Endothelial cell of umbilical vein (primary cell): ENCODE measurements at regions not wholly inside any gene's neighbourhood (a gene's known extent, or its start where the extent isn't known, plus 50 kb on each side); places are given as distances from the start of the nearest gene placed in this dataset.

Source experiments
- BruUV-seq: library from RNA; stranded (reverse); fragments of 400-500 nt; replicated peaks from 2 replicates; lab custom pipeline; 2021; lab: Mats Ljungman, UMichigan
- CTCF ChIA-PET: fragments of 300-600, 350-600 bp; sonication (Branson Sonifier 250); formaldehyde crosslinking; loops from one replicate; lab custom pipeline; 2021; ENCODE audit warnings: antibody characterized with exemption, inconsistent platforms; lab: Charles Lee
- POLR2A ChIA-PET: fragments of 300-600, 350-600 bp; sonication (Branson Sonifier 250); formaldehyde crosslinking; loops from one replicate; lab custom pipeline; 2021; ENCODE audit warnings: antibody characterized with exemption, inconsistent platforms; lab: Charles Lee
- DNase-seq: peaks from one replicate; pipeline ENCODE4 v3.0.0-alpha.2; 2011; ENCODE audit warnings: low read depth, low spot score
- FAIRE-seq: peaks from 2 replicates; lab custom pipeline; 2011; peaks lifted over from hg19 to GRCh38; lab: Jason Lieb, UNC
- H2AFZ ChIP-seq: 2 replicates; pipeline ENCODE4 v1.6.0; 2012; ENCODE audit warnings: low read depth, low read length, control low read depth, inconsistent platforms
- H3K27ac ChIP-seq: 2 replicates; pipeline ENCODE4 v1.5.1; 2011; ENCODE audit warnings: low read depth, mild to moderate bottlenecking, control low read depth, low read length, moderate library complexity; ENCODE audit not compliant: insufficient read depth
- H3K27me3 ChIP-seq, 2 experiments: 2 replicates each; pipeline versions ENCODE4 v1.6.0 to v1.6.1; 2011; ENCODE audit warnings: low read length in 2 of 2, mixed read lengths in 1 of 2; ENCODE audit not compliant: control insufficient read depth in 2 of 2, insufficient read depth in 2 of 2
- H3K36me3 ChIP-seq, 2 experiments: 2 replicates in 1 of 2; 3 replicates in 1 of 2; pipeline ENCODE4 v1.5.1; 2011; ENCODE audit warnings: low read length in 2 of 2, mild to moderate bottlenecking in 1 of 2, moderate library complexity in 1 of 2; ENCODE audit not compliant: control insufficient read depth in 2 of 2, insufficient read depth in 2 of 2; ENCODE audit errors: extremely low read depth in 1 of 2
- H3K4me1 ChIP-seq: 3 replicates; pipeline ENCODE4 v1.5.1; 2011; ENCODE audit warnings: mild to moderate bottlenecking, low read length; ENCODE audit not compliant: control insufficient read depth, insufficient read depth; ENCODE audit errors: extremely low read depth
- H3K4me2 ChIP-seq: 2 replicates; pipeline ENCODE4 v1.6.1; 2011; ENCODE audit warnings: low read length, control low read depth, mixed read lengths; ENCODE audit not compliant: insufficient read depth
- H3K4me3 ChIP-seq, 3 experiments: fragments of 200-600 bp in 1 of 3; sonication (generic), shearing (Covaris generic) in 1 of 3; replicated peaks in 1 of 3; 2 replicates each; pipeline ENCODE4 v1.5.1; 2011 to 2016; ENCODE audit warnings: control low read depth in 3 of 3, low read length in 3 of 3, mild to moderate bottlenecking in 2 of 3, inconsistent platforms in 1 of 3, low read depth in 1 of 3, moderate library complexity in 1 of 3; ENCODE audit not compliant: insufficient read depth in 1 of 3
- H3K79me2 ChIP-seq: 2 replicates; pipeline ENCODE4 v1.6.0; 2012; ENCODE audit warnings: low read length, inconsistent platforms; ENCODE audit not compliant: control insufficient read depth, insufficient read depth
- H3K9ac ChIP-seq: replicated peaks from 2 replicates; pipeline ENCODE3; 2011; ENCODE audit warnings: low read length, control low read depth; ENCODE audit not compliant: insufficient read depth; ENCODE audit errors: extremely low read depth
- H3K9me1 ChIP-seq: replicated peaks from 3 replicates; pipeline ENCODE4 v1.6.0; 2011; ENCODE audit warnings: mild to moderate bottlenecking, low read length; ENCODE audit not compliant: control insufficient read depth, insufficient read depth; ENCODE audit errors: extremely low read depth
- H3K9me3 ChIP-seq: replicated peaks from 2 replicates; pipeline ENCODE4 v1.5.1; 2012; ENCODE audit warnings: low read length, inconsistent platforms; ENCODE audit not compliant: control insufficient read depth, insufficient read depth
- H4K20me1 ChIP-seq: replicated peaks from 2 replicates; pipeline ENCODE3; 2011; ENCODE audit warnings: mild to moderate bottlenecking, low read length; ENCODE audit not compliant: control insufficient read depth, insufficient read depth; ENCODE audit errors: extremely low read depth
- CTCF ChIP-seq, 2 donors: IDR thresholded peaks; 1 replicate in 1 of 2; 2 replicates in 1 of 2; pipeline ENCODE4 v1.5.1; 2011; ENCODE audit warnings: low read length in 2 of 2, mild to moderate bottlenecking in 2 of 2, moderate library complexity in 2 of 2, control low read depth in 1 of 2, inconsistent platforms in 1 of 2, low read depth in 1 of 2; ENCODE audit not compliant: insufficient read depth in 1 of 2; ENCODE audit errors: extremely low read depth in 1 of 2
- EZH2 ChIP-seq: IDR thresholded peaks from 2 replicates; pipeline ENCODE4 v1.6.1; 2012; ENCODE audit warnings: borderline replicate concordance, low read depth, mild to moderate bottlenecking, moderate library complexity, low read length, inconsistent platforms; ENCODE audit not compliant: severe bottlenecking
- FOS ChIP-seq: IDR thresholded peaks from 2 replicates; pipeline ENCODE4 v1.6.1; 2011; ENCODE audit warnings: mild to moderate bottlenecking, low read length, moderate library complexity, borderline replicate concordance; ENCODE audit not compliant: insufficient read depth
- JUN ChIP-seq: IDR thresholded peaks from 2 replicates; pipeline ENCODE4 v1.6.1; 2011; ENCODE audit warnings: borderline replicate concordance, low read depth; ENCODE audit not compliant: insufficient read length, insufficient read depth
- POLR2AphosphoS5 ChIP-seq: IDR thresholded peaks from 2 replicates; pipeline ENCODE4 v1.6.1; 2012; ENCODE audit warnings: low read depth, mild to moderate bottlenecking, control low read depth, low read length, moderate library complexity; ENCODE audit not compliant: insufficient read depth
- dilution Hi-C: fragments of 300-500 bp; cut with MboI; formaldehyde crosslinking; loops from one replicate; pipeline ENCODE4 v1.15.0; 2019; ENCODE audit warnings: low sequenced_read_pairs; ENCODE audit not compliant: extremely low pct_ligation_motif_present
- intact Hi-C: fragments of 100-400 bp; cut with micrococcal nuclease; formaldehyde crosslinking; loops from one replicate; pipeline ENCODE4 v1.10.0; 2022

GRCh38 chr12:61029516-61029915 lies 1230.7 kb upstream of the USP15 start:
- no peak for FAIRE-seq
- POLR2A ChIA-PET, result no interaction called here
- Histone ChIP-seq H3K36me3 (no peaks in the 10 kb centered on the region), H3K27ac (no peak overlapping the region), H3K27me3 (no peaks in the 10 kb centered on the region), H3K4me3 (no peak overlapping the region), H2AFZ (no peak overlapping the region), H3K9ac (no peak overlapping the region), H3K79me2 (no peaks in the 10 kb centered on the region), H3K4me1 (no peaks in the 10 kb centered on the region), H3K4me2 (no peak overlapping the region), H4K20me1 (no peaks in the 10 kb centered on the region), H3K9me1 (no peaks in the 10 kb centered on the region), H3K9me3 (no peaks in the 10 kb centered on the region)
- CTCF ChIA-PET, result no interaction called here
- intact Hi-C loops, result no loop called here
- no peak for DNase-seq
- no TSS peak for BruUV-seq
- dilution Hi-C loops, result no loop called here
- TF ChIP-seq POLR2AphosphoS5 (no peak), JUN (no peak), FOS (no peak), CTCF (IDR thresholded peaks at IDR 0.05; ENCODE audit: extremely low read depth in 1 of 2, insufficient read depth in 1 of 2, low read depth in 1 of 2, low read length in 2 of 2) (no peak)

GRCh38 chr12:61037792-61038191 lies 1222.4 kb upstream of the USP15 start:
- Histone ChIP-seq H3K27ac (no peak overlapping the region), H3K4me3 (no peak overlapping the region), H3K4me1 (no peaks in the 10 kb centered on the region), H3K9me3 (no peaks in the 10 kb centered on the region), H3K79me2 (no peaks in the 10 kb centered on the region), H2AFZ (no peak overlapping the region), H3K9me1 (no peaks in the 10 kb centered on the region), H3K27me3 (no peaks in the 10 kb centered on the region), H3K4me2 (no peak overlapping the region), H3K9ac (no peak overlapping the region), H4K20me1 (no peaks in the 10 kb centered on the region), H3K36me3 (no peaks in the 10 kb centered on the region)
- BruUV-seq, result no TSS peak
- POLR2A ChIA-PET, result no interaction called here
- DNase-seq (no peak), FAIRE-seq (no peak)
- dilution Hi-C loops, result no loop called here
- CTCF ChIA-PET, result no interaction called here
- TF ChIP-seq EZH2, result no peak
- intact Hi-C loops, result no loop called here
